Mesodermal cell (in vitro differentiated cells): ENCODE measurements at regions not wholly inside any gene's neighbourhood (a gene's known extent, or its start where the extent isn't known, plus 50 kb on each side); places are given as distances from the start of the nearest gene placed in this dataset.

ENCODE experiments used
- H3K27ac ChIP-seq: 2 replicates; pipeline ENCODE4 v1.7.0; 2013; ENCODE audit warnings: mild to moderate bottlenecking, low read depth, low read length, moderate library complexity; ENCODE audit not compliant: severe bottlenecking
- H3K36me3 ChIP-seq: 2 replicates; pipeline ENCODE4 v1.7.1; 2013; ENCODE audit warnings: mild to moderate bottlenecking, low read length, moderate library complexity; ENCODE audit not compliant: control insufficient read depth, insufficient read depth
- H3K4me1 ChIP-seq: one replicate; pipeline ENCODE4 v1.7.1; 2013; ENCODE audit warnings: mild to moderate bottlenecking, low read length; ENCODE audit not compliant: insufficient read depth, control insufficient read depth, poor library complexity, severe bottlenecking
- H3K4me3 ChIP-seq: 2 replicates; pipeline ENCODE4 v1.7.0; 2013; ENCODE audit warnings: low read length, control low read depth, mild to moderate bottlenecking; ENCODE audit not compliant: insufficient read depth, poor library complexity, severe bottlenecking; ENCODE audit errors: extremely low read depth
- H3K9me3 ChIP-seq: 2 replicates; pipeline ENCODE4 v1.7.1; 2013; ENCODE audit warnings: mild to moderate bottlenecking, low read length, moderate library complexity; ENCODE audit not compliant: control insufficient read depth
- WGBS, 2 experiments: methylation state at CpG; one replicate each; pipeline ENCODE4 v1.1.5; 2013; ENCODE audit warnings: missing lambda C conversion rate in 2 of 2; ENCODE audit not compliant: insufficient coverage in 2 of 2; 5-methylcytosine and 5-hydroxymethylcytosine counted together

- Histone ChIP-seq H3K4me3 (no peak overlapping the region), H3K36me3 (no peaks in the 10 kb centered on the region), H3K4me1 (no peaks in the 10 kb centered on the region), H3K9me3 (no peaks in the 10 kb centered on the region), H3K27ac (no peak overlapping the region)
- 100% methylated on average over 1 of the region's 2 CpGs; no CpG with 5 or more reads in 1 of the 2 experiments for WGBS, 2 experiments
Measured at GRCh38 chr6:147831356-147831755, 322.9 kb downstream of the SAMD5 start.

GRCh38 chr6:147833607-147834006 is 325.1 kb downstream of the SAMD5 start:
- Histone ChIP-seq H3K9me3 (no peaks in the 10 kb centered on the region), H3K4me1 (no peaks in the 10 kb centered on the region), H3K4me3 (no peak overlapping the region), H3K36me3 (no peaks in the 10 kb centered on the region), H3K27ac (no peak overlapping the region)
- 100% methylated on average over 1 of the region's 1 CpG; no CpG with 5 or more reads in 1 of the 2 experiments for WGBS, 2 experiments

GRCh38 chr6:147834084-147834776 is 325.7 kb downstream of the SAMD5 start:
- H3K27ac ChIP-seq = no peak overlapping the region
- 89 to 97% methylated on average over 5 to 6 of the region's 7 CpGs for WGBS, 2 experiments
- no peaks in the 10 kb centered on the region for H3K36me3 ChIP-seq
- no peaks in the 10 kb centered on the region for H3K9me3 ChIP-seq
- no peaks in the 10 kb centered on the region for H3K4me1 ChIP-seq
- no peak overlapping the region for H3K4me3 ChIP-seq

DNA sequence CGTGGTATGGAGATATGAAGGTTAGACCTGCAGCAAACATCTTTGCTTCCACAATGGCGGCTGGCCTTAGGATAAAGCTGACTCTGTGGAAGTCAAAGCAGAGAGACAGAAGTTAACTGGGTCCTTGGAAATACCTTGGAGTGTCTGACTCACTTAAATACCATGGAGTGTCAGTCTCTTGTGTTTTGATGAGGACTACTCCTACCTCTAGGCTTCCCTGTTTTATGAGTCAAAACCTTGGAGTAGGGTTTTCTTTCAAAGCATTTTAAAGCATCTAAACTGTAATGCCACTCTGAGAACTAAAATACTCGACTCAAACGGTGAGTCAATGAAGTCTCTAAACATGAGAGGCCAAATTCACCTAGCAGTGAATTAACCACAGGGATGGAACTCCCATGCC is 329.1 kb downstream of the SAMD5 start:
- Histone ChIP-seq H3K9me3 (no peaks in the 10 kb centered on the region), H3K4me3 (no peak overlapping the region), H3K36me3 (no peaks in the 10 kb centered on the region), H3K27ac (no peak overlapping the region), H3K4me1 (no peaks in the 10 kb centered on the region)
- 72 to 89% methylated on average over 3 to 4 of the region's 4 CpGs for WGBS, 2 experiments

GRCh38 chr6:147839708-147840610 is 331.5 kb downstream of the SAMD5 start:
- 100% methylated on average over 1 of the region's 2 CpGs; no CpG with 5 or more reads in 1 of the 2 experiments for WGBS, 2 experiments
- Histone ChIP-seq H3K36me3 (no peaks in the 10 kb centered on the region), H3K4me3 (no peak overlapping the region), H3K9me3 (no peaks in the 10 kb centered on the region), H3K4me1 (no peaks in the 10 kb centered on the region), H3K27ac (no peak overlapping the region)

GRCh38 chr6:147841547-147842148 is 333.2 kb downstream of the SAMD5 start:
- no peak overlapping the region for H3K27ac ChIP-seq
- H3K4me1 ChIP-seq = no peaks in the 10 kb centered on the region
- H3K4me3 ChIP-seq = no peak overlapping the region
- H3K9me3 ChIP-seq = no peaks in the 10 kb centered on the region
- WGBS, 2 experiments = 50% methylated on average over 1 of the region's 1 CpG; no CpG with 5 or more reads in 1 of the 2 experiments
- H3K36me3 ChIP-seq = no peaks in the 10 kb centered on the region

DNA sequence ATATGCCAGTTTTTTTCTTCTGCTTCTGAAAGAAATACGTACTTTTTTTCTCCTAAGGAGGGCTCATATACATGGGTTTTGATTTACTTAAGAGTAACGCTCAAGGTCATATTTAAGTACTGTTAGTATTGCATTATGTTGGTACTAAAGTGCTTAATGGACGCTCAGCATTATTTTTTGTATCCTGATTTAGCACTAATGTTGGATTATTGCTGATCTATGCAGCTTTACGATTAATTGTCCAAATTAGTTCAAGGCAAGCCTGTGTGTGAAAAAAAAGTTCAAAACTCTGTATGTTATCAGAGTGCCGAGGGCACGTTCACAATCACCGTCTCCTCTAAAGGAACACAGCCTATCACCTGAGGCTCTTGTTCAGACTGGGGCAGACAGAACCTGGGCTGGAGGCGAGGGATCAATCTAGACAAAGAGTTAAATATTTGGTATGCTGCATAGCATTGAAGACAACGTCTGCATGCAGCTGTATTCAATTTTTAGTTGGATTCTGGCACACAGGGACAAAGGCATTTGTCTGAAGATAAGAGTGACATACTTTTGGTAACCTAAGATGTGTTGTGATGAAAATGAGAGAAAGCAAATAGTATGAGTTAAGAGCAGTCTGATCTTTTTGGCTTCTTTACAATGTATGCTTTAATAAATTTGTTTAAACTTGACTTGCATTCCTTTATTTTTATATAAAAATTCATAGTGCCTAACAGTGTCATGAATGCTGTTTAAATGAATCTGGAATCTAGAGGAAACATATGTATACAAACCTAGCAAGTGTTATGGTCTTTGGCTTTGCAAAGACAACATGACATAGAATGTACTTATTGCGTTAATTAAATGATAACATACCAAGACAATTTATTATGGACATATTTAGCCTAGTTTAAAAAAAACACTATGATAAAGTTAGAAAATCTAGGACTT is 341.2 kb downstream of the SAMD5 start:
- no peaks in the 10 kb centered on the region for H3K36me3 ChIP-seq
- no peak overlapping the region for H3K27ac ChIP-seq
- 90 to 95% methylated on average over 7 to 8 of the region's 10 CpGs for WGBS, 2 experiments
- H3K4me3 ChIP-seq = no peak overlapping the region
- H3K9me3 ChIP-seq = no peaks in the 10 kb centered on the region
- no peaks in the 10 kb centered on the region for H3K4me1 ChIP-seq

DNA sequence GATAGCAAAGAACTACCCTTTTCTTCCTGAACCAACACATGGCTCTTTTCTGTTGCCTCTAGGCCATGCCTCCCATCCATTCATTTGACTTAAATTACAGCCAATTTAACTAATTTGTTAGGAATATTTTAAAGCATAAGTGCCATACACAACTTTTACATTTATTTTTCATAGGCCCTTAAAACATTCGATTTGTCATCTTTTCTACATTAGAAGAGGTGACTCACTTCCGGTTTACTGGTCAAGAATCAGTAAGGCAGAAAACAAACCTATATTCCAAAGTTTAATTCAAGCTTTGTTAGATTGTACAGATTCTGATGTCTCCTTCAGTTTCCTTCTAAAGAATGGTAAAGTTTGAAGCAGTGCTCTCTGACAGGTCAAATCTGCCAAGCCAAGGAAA is 344.3 kb downstream of the SAMD5 start:
- no peaks in the 10 kb centered on the region for H3K36me3 ChIP-seq
- H3K4me1 ChIP-seq = no peaks in the 10 kb centered on the region
- 86 to 89% methylated on average over 1 to 2 of the region's 2 CpGs for WGBS, 2 experiments
- H3K27ac ChIP-seq = no peak overlapping the region
- no peak overlapping the region for H3K4me3 ChIP-seq
- H3K9me3 ChIP-seq = no peaks in the 10 kb centered on the region

- no CpG with 5 or more reads among the region's 3 CpGs for WGBS, 2 experiments
- Histone ChIP-seq H3K27ac (no peak overlapping the region), H3K4me1 (no peaks in the 10 kb centered on the region), H3K36me3 (no peaks in the 10 kb centered on the region), H3K9me3 (no peaks in the 10 kb centered on the region), H3K4me3 (no peak overlapping the region)
Measured at GRCh38 chr6:147853574-147853973, 345.1 kb downstream of the SAMD5 start.
